Activated naive CD8-positive, alpha-beta T cell treated with anti-CD3 and anti-CD28 coated beads, Interleukin-2, amount 10 ng/mL, durations not matched to agents 7 days and 5 days (primary cell): ENCODE measurements at regions not wholly inside any gene's neighbourhood (a gene's known extent, or its start where the extent isn't known, plus 50 kb on each side); places are given as distances from the start of the nearest gene placed in this dataset.

Source experiments
- ATAC-seq: fragments of 150-1000 bp; cut with Tn5 transposase; one replicate; pipeline ENCODE4 v1.10.0; 2021; ENCODE audit warnings: low read depth, moderate library complexity
- POLR2A ChIA-PET: fragments of 350-600 bp; sonication (Branson Sonifier 250); formaldehyde crosslinking; loops from one replicate; lab custom pipeline; 2021; ENCODE audit warnings: antibody characterized with exemption; lab: Charles Lee
- DNase-seq: peaks from one replicate; pipeline ENCODE4 v3.0.0; 2021
- H3K27ac Mint-ChIP-seq: one replicate; pipeline ENCODE4 v1.8.0; 2022; ENCODE audit warnings: mild to moderate bottlenecking, mixed read lengths
- H3K27me3 Mint-ChIP-seq: one replicate; pipeline ENCODE4 v1.8.0; 2022; ENCODE audit warnings: mild to moderate bottlenecking, moderate library complexity, mixed read lengths
- H3K36me3 Mint-ChIP-seq: one replicate; pipeline ENCODE4 v1.8.0; 2021; ENCODE audit warnings: mild to moderate bottlenecking, mixed read lengths
- H3K4me1 Mint-ChIP-seq: one replicate; pipeline ENCODE4 v1.8.0; 2021; ENCODE audit warnings: mixed read lengths
- H3K4me3 Mint-ChIP-seq: one replicate; pipeline ENCODE4 v1.8.0; 2022; ENCODE audit warnings: mild to moderate bottlenecking, moderate library complexity, mixed read lengths
- H3K9me3 Mint-ChIP-seq: one replicate; pipeline ENCODE4 v1.8.0; 2021; ENCODE audit warnings: mixed read lengths

DNA sequence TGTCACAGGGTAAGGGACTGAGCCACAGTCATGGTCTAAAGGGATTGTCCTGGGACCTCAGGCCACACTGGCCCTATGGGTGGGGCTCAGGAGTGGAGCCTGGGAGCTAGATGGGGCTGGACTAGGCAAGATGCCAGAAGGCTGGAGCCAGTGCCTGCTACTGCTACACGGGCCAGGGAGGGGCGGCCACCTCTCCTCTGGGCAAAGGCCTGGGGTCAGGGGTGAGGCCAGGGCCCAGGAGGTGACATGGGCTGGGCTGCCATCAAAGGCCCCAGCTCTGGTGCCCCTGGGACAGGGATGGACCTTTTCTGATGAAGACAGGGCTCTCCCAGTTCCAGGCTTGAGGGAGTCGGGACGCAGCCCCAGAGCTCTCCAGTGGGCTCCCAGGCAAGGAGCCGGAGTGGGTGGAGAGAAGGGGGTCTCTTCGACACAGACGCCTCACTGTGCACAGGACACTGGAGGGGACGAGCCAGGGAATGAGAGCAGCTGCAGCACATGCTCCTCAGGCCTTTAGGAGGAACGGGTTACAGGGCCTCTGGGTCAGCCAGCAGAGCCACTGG is 62.1 kb upstream of the IQSEC1 start:
- no peaks in the 10 kb centered on the region for H3K9me3 Mint-ChIP-seq
- H3K27ac Mint-ChIP-seq: no peak overlapping the region
- ATAC-seq: no peak
- H3K4me3 Mint-ChIP-seq: no peak overlapping the region
- H3K27me3 Mint-ChIP-seq: peaks cover 21% of the 10 kb centered on the region
- POLR2A ChIA-PET: no interaction called here
- peak; percentile 15 for DNase-seq
- peaks cover 5% of the 10 kb centered on the region for H3K4me1 Mint-ChIP-seq
- H3K36me3 Mint-ChIP-seq: no peaks in the 10 kb centered on the region

DNA sequence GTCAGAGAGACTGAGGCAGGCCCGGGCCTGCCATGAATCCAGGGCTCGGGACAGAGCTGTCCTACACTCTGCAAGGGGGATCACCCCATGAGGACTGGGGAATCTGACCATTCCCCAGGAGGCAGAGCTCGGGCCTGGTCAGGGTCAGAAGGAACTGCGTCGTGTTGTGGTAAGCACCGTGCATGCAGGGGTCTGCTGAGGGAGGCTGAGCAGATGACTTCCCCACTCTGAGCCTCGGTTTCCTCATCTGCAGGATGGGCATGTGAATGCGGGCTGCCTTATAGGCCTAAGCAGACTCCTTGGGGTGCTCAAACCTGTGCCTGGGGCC is 61.6 kb upstream of the IQSEC1 start:
- Mint-ChIP-seq H3K36me3 (no peaks in the 10 kb centered on the region), H3K27ac (no peak overlapping the region), H3K4me3 (no peak overlapping the region), H3K9me3 (no peaks in the 10 kb centered on the region), H3K27me3 (peaks cover 18% of the 10 kb centered on the region), H3K4me1 (peaks cover 5% of the 10 kb centered on the region)
- DNase-seq (peak; percentile 11), ATAC-seq (no peak)
- POLR2A ChIA-PET: no interaction called here

DNA sequence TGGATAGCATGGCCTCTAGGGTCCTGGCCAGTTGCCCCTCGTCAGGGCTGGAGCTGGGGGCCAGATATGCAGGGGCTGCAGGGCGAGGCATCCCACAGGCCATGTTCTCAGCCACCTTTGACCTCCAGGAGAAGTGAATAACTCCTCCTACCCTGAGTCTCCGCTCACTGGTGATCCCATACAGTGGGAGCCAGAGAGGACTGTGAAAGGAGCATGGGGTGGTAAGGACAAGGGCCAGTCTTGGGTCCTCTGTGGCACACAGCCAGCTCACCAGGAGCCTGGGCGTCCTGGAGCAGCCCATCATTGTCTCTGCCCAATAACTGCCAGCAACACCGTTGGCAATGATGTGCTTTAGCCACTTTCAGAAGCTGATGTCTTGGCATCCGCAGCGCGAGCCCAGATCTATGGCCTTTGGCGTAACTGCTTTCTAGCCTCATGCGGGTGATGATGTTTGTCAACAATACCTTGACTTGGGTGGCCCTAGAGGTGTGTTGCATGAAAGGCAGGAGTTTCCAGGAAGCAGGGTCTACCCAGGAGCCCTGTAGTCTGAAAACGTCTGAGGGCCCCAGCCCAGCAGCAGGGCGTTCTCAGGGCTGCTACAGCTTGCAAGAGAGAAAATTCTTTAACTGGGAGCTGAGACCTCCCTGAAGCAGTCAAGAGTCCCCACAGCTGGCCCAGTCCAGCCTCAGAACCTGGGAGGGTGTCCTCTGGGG is 61.1 kb upstream of the IQSEC1 start:
- peaks cover 18% of the 10 kb centered on the region for H3K27me3 Mint-ChIP-seq
- DNase-seq (peak; percentile 7), ATAC-seq (no peak)
- H3K27ac Mint-ChIP-seq: no peak overlapping the region
- H3K36me3 Mint-ChIP-seq: no peaks in the 10 kb centered on the region
- POLR2A ChIA-PET: no interaction called here
- no peaks in the 10 kb centered on the region for H3K9me3 Mint-ChIP-seq
- H3K4me1 Mint-ChIP-seq: peaks cover 5% of the 10 kb centered on the region
- H3K4me3 Mint-ChIP-seq: no peak overlapping the region

DNA sequence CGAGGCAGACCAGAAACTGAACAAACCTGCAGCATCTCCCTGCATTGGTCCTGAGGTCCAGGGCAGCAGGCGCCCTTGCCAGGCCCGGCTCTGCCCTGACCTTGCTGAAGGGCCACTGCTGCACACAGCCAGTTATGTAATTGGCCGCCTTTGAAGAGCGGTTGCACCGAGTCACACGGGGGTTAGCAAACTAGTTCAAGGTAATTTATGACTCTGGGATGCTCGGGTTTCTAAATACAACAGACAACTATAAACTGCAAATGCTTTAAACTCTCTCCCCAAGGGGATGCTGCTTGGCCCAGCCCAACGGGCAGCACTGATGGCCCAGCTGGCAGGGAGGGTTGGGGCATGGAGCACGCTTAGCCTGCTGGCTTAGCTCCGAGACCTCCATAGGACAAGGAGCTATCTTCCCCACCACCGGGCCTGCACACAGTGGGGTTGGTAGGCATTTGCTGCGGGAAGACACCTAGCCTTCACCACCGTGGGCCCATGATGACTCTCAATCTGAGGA is 60.3 kb upstream of the IQSEC1 start:
- Mint-ChIP-seq H3K27ac (no peak overlapping the region), H3K36me3 (no peaks in the 10 kb centered on the region), H3K4me3 (no peak overlapping the region), H3K27me3 (peaks cover 24% of the 10 kb centered on the region), H3K9me3 (no peaks in the 10 kb centered on the region), H3K4me1 (peaks cover 5% of the 10 kb centered on the region)
- DNase-seq (peak; percentile 16), ATAC-seq (no peak)
- POLR2A ChIA-PET: no interaction called here

DNA sequence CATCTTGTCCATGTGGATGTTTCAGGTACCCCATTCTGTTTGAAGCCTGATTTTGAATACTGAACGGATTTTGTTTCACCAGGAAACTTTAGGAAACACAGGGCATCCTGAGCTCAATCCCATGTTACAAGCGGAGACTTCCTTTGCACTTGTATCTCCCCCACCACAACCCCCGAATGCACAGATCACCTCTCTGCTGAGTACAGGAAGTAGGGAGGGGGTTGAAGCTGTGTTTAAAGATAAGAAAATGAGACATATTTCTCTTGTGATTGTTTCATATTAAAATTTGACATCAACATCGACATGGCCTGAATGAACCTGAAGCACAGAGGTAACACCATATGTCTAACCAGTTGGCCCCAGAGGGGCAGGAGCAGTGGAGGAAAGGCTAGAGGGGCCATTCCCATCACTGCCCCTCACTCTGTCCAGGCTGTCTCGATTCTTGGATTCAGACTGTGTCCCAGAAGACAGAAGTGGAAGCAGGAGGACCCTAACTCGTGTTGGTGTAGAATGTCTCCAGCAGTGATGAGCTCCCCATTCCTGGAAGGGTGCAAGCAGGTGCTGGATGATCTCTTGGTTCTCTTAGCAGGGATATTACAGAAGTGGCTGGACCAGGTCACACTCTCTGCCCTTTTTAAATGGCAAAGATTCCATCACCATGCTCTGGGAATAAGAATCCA is 59.6 kb upstream of the IQSEC1 start:
- DNase-seq (no peak), ATAC-seq (no peak)
- Mint-ChIP-seq H3K4me1 (peaks cover 5% of the 10 kb centered on the region), H3K9me3 (no peaks in the 10 kb centered on the region), H3K4me3 (no peak overlapping the region), H3K27ac (no peak overlapping the region), H3K36me3 (no peaks in the 10 kb centered on the region), H3K27me3 (peaks cover 31% of the 10 kb centered on the region)
- POLR2A ChIA-PET: no interaction called here

DNA sequence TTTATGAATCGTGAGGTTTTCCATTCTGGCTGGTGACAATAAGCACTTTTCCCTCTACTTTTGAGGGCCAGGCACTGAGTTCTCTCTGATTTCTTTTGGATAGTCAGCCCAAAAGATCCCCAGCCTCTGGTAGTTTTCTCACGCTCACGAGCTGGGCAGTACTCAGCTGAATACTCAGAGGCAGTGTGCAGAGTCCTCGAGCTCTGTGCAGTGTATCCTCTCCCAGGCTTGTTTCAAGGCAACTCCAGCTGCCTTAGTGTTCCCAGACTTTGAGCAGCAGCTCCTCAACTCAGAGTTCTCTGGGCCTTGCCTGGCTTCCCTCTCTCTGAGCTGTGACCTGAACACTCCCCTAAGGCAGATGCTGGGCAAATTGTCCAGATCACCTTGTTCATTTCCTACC is 59.1 kb upstream of the IQSEC1 start:
- no peaks in the 10 kb centered on the region for H3K36me3 Mint-ChIP-seq
- H3K4me3 Mint-ChIP-seq: no peak overlapping the region
- no peak for DNase-seq
- peaks cover 32% of the 10 kb centered on the region for H3K27me3 Mint-ChIP-seq
- H3K9me3 Mint-ChIP-seq: no peaks in the 10 kb centered on the region
- no peak for ATAC-seq
- POLR2A ChIA-PET: no interaction called here
- H3K27ac Mint-ChIP-seq: no peak overlapping the region
- H3K4me1 Mint-ChIP-seq: peaks cover 5% of the 10 kb centered on the region

DNA sequence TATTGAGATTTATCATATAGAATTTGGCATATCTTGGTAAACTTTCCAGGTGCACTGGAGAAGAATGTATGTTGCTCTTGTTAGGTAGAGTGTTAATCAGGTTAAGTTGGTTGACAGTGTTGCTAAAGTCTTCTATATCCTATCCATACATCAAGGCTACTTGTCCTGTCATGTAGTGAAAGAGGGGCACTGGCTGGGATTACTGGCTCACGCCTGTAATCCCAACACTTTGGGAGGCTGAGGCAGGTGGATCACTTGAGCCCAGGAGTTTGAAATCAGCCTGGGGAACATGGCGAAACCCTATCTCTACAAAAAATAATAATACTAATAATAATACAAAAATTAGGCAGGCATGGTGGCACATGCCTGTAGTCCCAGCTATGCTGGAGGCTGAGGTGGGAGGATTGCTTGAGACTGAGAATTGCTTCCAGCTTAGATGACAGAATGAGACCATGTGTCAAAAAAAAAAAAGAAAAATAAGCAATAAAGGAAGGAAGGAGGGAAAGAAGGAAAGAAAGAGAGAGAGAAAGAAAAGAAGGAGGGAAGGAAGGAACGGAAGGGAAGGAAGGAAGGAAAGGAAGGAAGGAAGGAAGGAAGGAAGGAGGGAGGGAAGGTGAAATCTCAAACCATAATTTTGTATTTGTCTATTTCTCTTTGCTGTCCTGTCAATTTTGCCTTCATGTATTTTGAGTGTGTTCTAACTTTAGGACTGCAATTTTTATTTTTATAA is 57.4 kb upstream of the IQSEC1 start:
- Mint-ChIP-seq H3K9me3 (no peaks in the 10 kb centered on the region), H3K36me3 (no peaks in the 10 kb centered on the region), H3K4me3 (no peak overlapping the region), H3K27me3 (peaks cover 38% of the 10 kb centered on the region), H3K27ac (no peak overlapping the region), H3K4me1 (peaks cover 5% of the 10 kb centered on the region)
- ATAC-seq (no peak), DNase-seq (no peak)
- POLR2A ChIA-PET: no interaction called here

DNA sequence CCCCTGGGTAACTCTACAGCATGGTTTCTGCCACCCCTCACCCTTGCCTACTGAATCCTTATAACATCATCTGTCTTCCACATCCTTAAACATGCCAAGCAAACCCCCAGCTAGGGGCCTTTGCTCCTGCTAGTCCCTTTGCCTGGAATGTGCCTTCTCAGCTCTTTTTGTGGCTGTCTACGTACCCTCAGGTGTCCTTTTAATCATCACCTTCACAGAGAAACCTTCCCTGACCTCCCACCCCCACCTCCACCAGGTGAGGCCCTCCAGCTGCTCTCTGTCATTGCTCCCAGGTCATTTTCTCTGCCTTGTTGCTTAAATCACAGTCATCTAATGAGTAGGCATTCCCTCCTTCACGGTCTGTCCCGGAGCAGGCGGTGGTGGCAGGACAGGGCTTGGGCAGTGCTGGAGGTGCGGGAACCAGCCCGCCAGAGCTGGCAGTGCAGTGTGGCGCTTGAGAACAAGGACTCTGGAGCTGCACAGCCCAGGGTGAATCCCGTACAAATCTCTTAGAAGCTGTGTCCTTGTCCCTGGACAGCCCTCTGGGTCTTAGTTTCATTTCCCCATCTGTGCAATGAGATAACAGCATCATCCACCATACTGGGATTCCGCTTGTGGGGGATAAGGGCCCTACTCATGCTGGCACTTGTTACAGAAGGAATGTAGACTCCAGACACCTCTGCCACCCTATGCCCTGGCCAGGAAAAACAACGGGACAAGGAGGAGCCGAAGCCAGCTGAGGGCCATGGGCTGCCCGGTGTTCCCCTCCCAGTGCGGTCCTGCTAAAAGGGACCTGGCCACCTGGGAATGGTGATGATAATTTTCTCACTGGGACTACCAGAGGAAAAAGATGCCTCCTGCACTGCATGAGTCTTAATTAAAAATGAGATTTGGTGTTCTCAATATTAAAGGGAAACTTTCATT is 52.1 kb upstream of the IQSEC1 start:
- DNase-seq: no peak
- POLR2A ChIA-PET: no interaction called here
- no peaks in the 10 kb centered on the region for H3K4me1 Mint-ChIP-seq

DNA sequence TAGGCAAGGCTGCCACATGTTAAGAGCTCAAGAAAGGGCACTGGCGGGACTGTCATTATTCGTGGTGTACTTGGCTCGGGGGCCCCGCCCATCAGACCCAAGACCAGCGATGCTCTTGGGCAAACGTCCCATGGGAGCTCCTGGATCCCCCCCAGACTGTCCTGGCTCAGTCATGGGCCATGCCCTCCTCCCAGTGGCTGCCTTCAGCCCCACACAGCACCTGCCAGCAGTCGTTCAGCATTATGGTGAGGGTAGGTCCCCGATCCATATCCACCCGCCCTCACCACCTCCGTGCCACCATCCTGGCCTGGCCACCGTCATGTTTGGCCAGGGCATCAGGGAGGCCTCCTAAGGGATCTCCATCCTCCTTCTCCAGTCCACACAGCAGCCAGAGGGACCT is 51.4 kb upstream of the IQSEC1 start:
- POLR2A ChIA-PET: no interaction called here
- no peak overlapping the region for H3K27ac Mint-ChIP-seq
- no peaks in the 10 kb centered on the region for H3K36me3 Mint-ChIP-seq
- H3K9me3 Mint-ChIP-seq: no peaks in the 10 kb centered on the region
- peaks cover 24% of the 10 kb centered on the region for H3K27me3 Mint-ChIP-seq
- no peaks in the 10 kb centered on the region for H3K4me1 Mint-ChIP-seq
- DNase-seq (no peak), ATAC-seq (no peak)
- H3K4me3 Mint-ChIP-seq: no peak overlapping the region

More for the DNA sequence above, 52.1 kb upstream of the IQSEC1 start:
- Mint-ChIP-seq H3K27ac (no peak overlapping the region), H3K4me3 (no peak overlapping the region), H3K36me3 (no peaks in the 10 kb centered on the region), H3K9me3 (no peaks in the 10 kb centered on the region), H3K27me3 (peaks cover 24% of the 10 kb centered on the region)
- no peak for ATAC-seq

DNA sequence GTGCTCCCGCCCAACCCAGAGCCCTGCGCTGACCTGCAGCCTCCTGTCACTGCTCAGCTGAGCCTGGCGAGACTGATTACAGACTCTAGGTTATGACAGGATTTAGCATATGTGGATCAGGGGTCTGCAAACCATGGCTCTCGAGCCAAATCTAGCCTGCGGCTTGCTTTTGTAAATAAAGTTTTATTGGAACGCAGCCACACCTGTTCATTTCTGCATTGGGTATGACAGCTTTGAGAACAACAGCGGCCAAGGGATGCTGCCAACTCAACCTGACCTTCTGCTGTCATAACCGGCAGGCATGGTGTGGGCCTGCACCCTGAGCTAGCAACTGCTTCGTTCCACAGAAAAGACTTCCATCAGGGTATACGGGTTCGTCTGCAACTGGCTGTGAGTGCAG is 50.5 kb upstream of the IQSEC1 start:
- Mint-ChIP-seq H3K36me3 (no peaks in the 10 kb centered on the region), H3K4me3 (no peak overlapping the region), H3K27me3 (peaks cover 20% of the 10 kb centered on the region), H3K27ac (no peak overlapping the region), H3K9me3 (no peaks in the 10 kb centered on the region), H3K4me1 (no peaks in the 10 kb centered on the region)
- POLR2A ChIA-PET: no interaction called here
- DNase-seq (no peak), ATAC-seq (no peak)

DNA sequence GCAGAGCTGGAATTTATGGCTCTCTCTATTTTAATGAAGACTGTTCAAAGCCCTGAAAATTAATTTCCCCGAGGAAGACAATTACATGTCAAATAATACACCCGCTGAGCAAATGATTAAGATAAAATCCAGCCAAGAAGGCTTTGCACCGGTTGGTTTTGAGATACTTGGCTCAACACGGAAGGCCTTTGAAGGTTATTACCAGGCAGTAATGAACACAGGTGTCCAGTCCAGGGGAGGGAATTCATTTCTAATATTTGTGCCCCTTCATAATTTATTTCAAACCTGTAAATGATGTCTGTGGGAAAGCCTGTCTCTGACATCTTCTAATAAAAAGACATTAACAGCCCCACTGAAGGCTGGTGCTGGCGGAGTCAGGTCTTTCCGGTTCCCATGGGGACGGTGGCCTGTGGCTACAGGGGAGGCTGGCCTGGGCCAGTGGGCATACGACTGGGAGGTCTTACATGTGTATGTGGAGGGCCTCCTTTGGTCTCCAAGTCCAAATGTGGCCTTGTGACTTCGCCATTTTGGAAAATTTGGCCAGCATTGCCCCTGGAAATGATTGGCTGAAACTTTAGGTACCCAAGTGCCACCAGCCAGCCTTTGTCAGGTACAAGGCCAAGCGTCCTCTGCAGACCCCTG is 49.9 kb upstream of the IQSEC1 start:
- no peaks in the 10 kb centered on the region for H3K4me1 Mint-ChIP-seq

More for the DNA sequence above, 49.9 kb upstream of the IQSEC1 start:
- Mint-ChIP-seq H3K27ac (no peak overlapping the region), H3K36me3 (no peaks in the 10 kb centered on the region), H3K9me3 (no peaks in the 10 kb centered on the region), H3K4me3 (no peak overlapping the region), H3K27me3 (peaks cover 14% of the 10 kb centered on the region)
- ATAC-seq (no peak), DNase-seq (peak; percentile 13)
- POLR2A ChIA-PET: no interaction called here
